ENCODE measurements at regions not wholly inside any gene's neighbourhood (a gene's known extent, or its start where the extent isn't known, plus 50 kb on each side); places are given as distances from the start of the nearest gene placed in this dataset.

- H3K9ac ChIP-seq (ENCODE audit: insufficient read depth in 1 of 2, low read length in 2 of 2): no peak overlapping the region
- TF ChIP-seq CTCF (IDR thresholded peaks at IDR 0.05; ENCODE audit: control extremely low read depth, extremely low read depth): no peak
- 21 to 23% methylated on average over 10 of the region's 10 CpGs for WGBS, 2 donors
- H3K4me3 ChIP-seq: no peak overlapping the region
- ATAC-seq (ENCODE audit: insufficient read depth, low FRiP score): no peak
- H3K9me3 ChIP-seq (ENCODE audit: control insufficient read depth in 4 of 4, insufficient read depth in 3 of 4, low read length in 3 of 4): peaks cover 0 to 7% (median 0%) of the 10 kb centered on the region in 4 donors
- no peak for DNase-seq
- H3K27me3 ChIP-seq (ENCODE audit: control insufficient read depth in 3 of 3, insufficient read depth in 3 of 3, low read length in 2 of 3): peaks cover 0 to 6% (median 0%) of the 10 kb centered on the region in 3 donors
- no peak overlapping the region for H3K27ac ChIP-seq (ENCODE audit: low read depth in 1 of 2, low read length in 1 of 2)
- H3K36me3 ChIP-seq (ENCODE audit: control insufficient read depth in 4 of 4, insufficient read depth in 4 of 4, low read length in 4 of 4): no peaks in the 10 kb centered on the region
- H3K4me1 ChIP-seq (ENCODE audit: control insufficient read depth in 5 of 5, insufficient read depth in 5 of 5, low read length in 5 of 5): no peaks in the 10 kb centered on the region
Measured at GRCh38 chr16:49000594-49000993, 281.0 kb downstream of the CBLN1 start.

- 37 to 44% methylated on average over 5 of the region's 5 CpGs for WGBS, 2 donors
Measured at GRCh38 chr16:48999508-48999907, 282.1 kb downstream of the CBLN1 start.

GRCh38 chr16:48999044-48999443 is 282.6 kb downstream of the CBLN1 start:
- Histone ChIP-seq H3K9me3 (ENCODE audit: control insufficient read depth in 4 of 4, insufficient read depth in 3 of 4, low read length in 3 of 4) (peaks cover 0 to 4% (median 0%) of the 10 kb centered on the region in 4 donors), H3K27ac (ENCODE audit: low read depth in 1 of 2, low read length in 1 of 2) (no peak overlapping the region), H3K9ac (ENCODE audit: insufficient read depth in 1 of 2, low read length in 2 of 2) (peak overlapping the region in 1 of 2 donors; percentile 2), H3K4me1 (ENCODE audit: control insufficient read depth in 5 of 5, insufficient read depth in 5 of 5, low read length in 5 of 5) (no peaks in the 10 kb centered on the region), H3K27me3 (ENCODE audit: control insufficient read depth in 3 of 3, insufficient read depth in 3 of 3, low read length in 2 of 3) (peaks cover 0 to 6% (median 0%) of the 10 kb centered on the region in 3 donors), H3K36me3 (ENCODE audit: control insufficient read depth in 4 of 4, insufficient read depth in 4 of 4, low read length in 4 of 4) (no peaks in the 10 kb centered on the region), H3K4me3 (no peak overlapping the region)
- no peak for ATAC-seq (ENCODE audit: insufficient read depth, low FRiP score)
- no peak for DNase-seq
- no peak for TF ChIP-seq CTCF (IDR thresholded peaks at IDR 0.05; ENCODE audit: control extremely low read depth, extremely low read depth)
- 49 to 50% methylated on average over 6 of the region's 6 CpGs for WGBS, 2 donors

More at GRCh38 chr16:48999508-48999907, 282.1 kb downstream of the CBLN1 start:
- no peak overlapping the region for H3K27ac ChIP-seq (ENCODE audit: low read depth in 1 of 2, low read length in 1 of 2)
- TF ChIP-seq CTCF (IDR thresholded peaks at IDR 0.05; ENCODE audit: control extremely low read depth, extremely low read depth): no peak
- ATAC-seq (ENCODE audit: insufficient read depth, low FRiP score): no peak
- H3K9ac ChIP-seq (ENCODE audit: insufficient read depth in 1 of 2, low read length in 2 of 2): no peak overlapping the region
- no peak overlapping the region for H3K4me3 ChIP-seq
- no peaks in the 10 kb centered on the region for H3K4me1 ChIP-seq (ENCODE audit: control insufficient read depth in 5 of 5, insufficient read depth in 5 of 5, low read length in 5 of 5)
- DNase-seq: no peak
- peaks cover 0 to 6% (median 0%) of the 10 kb centered on the region in 3 donors for H3K27me3 ChIP-seq (ENCODE audit: control insufficient read depth in 3 of 3, insufficient read depth in 3 of 3, low read length in 2 of 3)
- peaks cover 0 to 4% (median 0%) of the 10 kb centered on the region in 4 donors for H3K9me3 ChIP-seq (ENCODE audit: control insufficient read depth in 4 of 4, insufficient read depth in 3 of 4, low read length in 3 of 4)
- no peaks in the 10 kb centered on the region for H3K36me3 ChIP-seq (ENCODE audit: control insufficient read depth in 4 of 4, insufficient read depth in 4 of 4, low read length in 4 of 4)

GRCh38 chr16:48997946-48998345 is 283.7 kb downstream of the CBLN1 start:
- Histone ChIP-seq H3K36me3 (ENCODE audit: control insufficient read depth in 4 of 4, insufficient read depth in 4 of 4, low read length in 4 of 4) (no peaks in the 10 kb centered on the region), H3K27ac (ENCODE audit: low read depth in 1 of 2, low read length in 1 of 2) (no peak overlapping the region), H3K9me3 (ENCODE audit: control insufficient read depth in 4 of 4, insufficient read depth in 3 of 4, low read length in 3 of 4) (peaks cover 0 to 4% (median 0%) of the 10 kb centered on the region in 4 donors), H3K9ac (ENCODE audit: insufficient read depth in 1 of 2, low read length in 2 of 2) (no peak overlapping the region), H3K4me3 (no peak overlapping the region), H3K4me1 (ENCODE audit: control insufficient read depth in 5 of 5, insufficient read depth in 5 of 5, low read length in 5 of 5) (no peaks in the 10 kb centered on the region), H3K27me3 (ENCODE audit: control insufficient read depth in 3 of 3, insufficient read depth in 3 of 3, low read length in 2 of 3) (peaks cover 0 to 6% (median 0%) of the 10 kb centered on the region in 3 donors)
- DNase-seq: no peak
- no peak for ATAC-seq (ENCODE audit: insufficient read depth, low FRiP score)
- TF ChIP-seq CTCF (IDR thresholded peaks at IDR 0.05; ENCODE audit: control extremely low read depth, extremely low read depth): no peak
- WGBS, 2 donors: 72 to 87% methylated on average over 3 of the region's 3 CpGs
